ENCODE measurements at regions not wholly inside any gene's neighbourhood (a gene's known extent, or its start where the extent isn't known, plus 50 kb on each side); places are given as distances from the start of the nearest gene placed in this dataset.

GRCh38 chr11:79864882-79865281 is 424.1 kb upstream of the TENM4 start:
- TF ChIP-seq HOXA7 (CRISPR knock-in tag; IDR thresholded peaks at IDR 0.05) (no peak), CTCF (IDR thresholded peaks at IDR 0.05) (no peak), JUNB (IDR thresholded peaks at IDR 0.05) (no peak), REST (IDR thresholded peaks at IDR 0.05) (no peak), RCOR1 (IDR thresholded peaks at IDR 0.05; ENCODE audit: low read depth, low read length) (no peak), CEBPB (IDR thresholded peaks at IDR 0.05) (no peak), BCL3 (IDR thresholded peaks at IDR 0.05) (no peak), HMGXB4 (CRISPR knock-in tag; IDR thresholded peaks at IDR 0.05; ENCODE audit: borderline replicate concordance) (no peak), SMC3 (IDR thresholded peaks at IDR 0.05) (no peak), KDM1A (IDR thresholded peaks at IDR 0.05; ENCODE audit: low read depth) (no peak)
